Endothelial cell of umbilical vein (primary cell): ENCODE measurements at regions not wholly inside any gene's neighbourhood (a gene's known extent, or its start where the extent isn't known, plus 50 kb on each side); places are given as distances from the start of the nearest gene placed in this dataset.

Experiments used
- BruUV-seq: library from RNA; stranded (reverse); fragments of 400-500 nt; replicated peaks from 2 replicates; lab custom pipeline; 2021; lab: Mats Ljungman, UMichigan
- CTCF ChIA-PET: fragments of 300-600, 350-600 bp; sonication (Branson Sonifier 250); formaldehyde crosslinking; loops from one replicate; lab custom pipeline; 2021; ENCODE audit warnings: antibody characterized with exemption, inconsistent platforms; lab: Charles Lee
- POLR2A ChIA-PET: fragments of 300-600, 350-600 bp; sonication (Branson Sonifier 250); formaldehyde crosslinking; loops from one replicate; lab custom pipeline; 2021; ENCODE audit warnings: antibody characterized with exemption, inconsistent platforms; lab: Charles Lee
- DNase-seq: peaks from one replicate; pipeline ENCODE4 v3.0.0-alpha.2; 2011; ENCODE audit warnings: low read depth, low spot score
- FAIRE-seq: peaks from 2 replicates; lab custom pipeline; 2011; peaks lifted over from hg19 to GRCh38; lab: Jason Lieb, UNC
- H2AFZ ChIP-seq: 2 replicates; pipeline ENCODE4 v1.6.0; 2012; ENCODE audit warnings: low read depth, low read length, control low read depth, inconsistent platforms
- H3K27ac ChIP-seq: 2 replicates; pipeline ENCODE4 v1.5.1; 2011; ENCODE audit warnings: low read depth, mild to moderate bottlenecking, control low read depth, low read length, moderate library complexity; ENCODE audit not compliant: insufficient read depth
- H3K27me3 ChIP-seq, 2 experiments: 2 replicates each; pipeline versions ENCODE4 v1.6.0 to v1.6.1; 2011; ENCODE audit warnings: low read length in 2 of 2, mixed read lengths in 1 of 2; ENCODE audit not compliant: control insufficient read depth in 2 of 2, insufficient read depth in 2 of 2
- H3K36me3 ChIP-seq, 2 experiments: 2 replicates in 1 of 2; 3 replicates in 1 of 2; pipeline ENCODE4 v1.5.1; 2011; ENCODE audit warnings: low read length in 2 of 2, mild to moderate bottlenecking in 1 of 2, moderate library complexity in 1 of 2; ENCODE audit not compliant: control insufficient read depth in 2 of 2, insufficient read depth in 2 of 2; ENCODE audit errors: extremely low read depth in 1 of 2
- H3K4me1 ChIP-seq: 3 replicates; pipeline ENCODE4 v1.5.1; 2011; ENCODE audit warnings: mild to moderate bottlenecking, low read length; ENCODE audit not compliant: control insufficient read depth, insufficient read depth; ENCODE audit errors: extremely low read depth
- H3K4me2 ChIP-seq: 2 replicates; pipeline ENCODE4 v1.6.1; 2011; ENCODE audit warnings: low read length, control low read depth, mixed read lengths; ENCODE audit not compliant: insufficient read depth
- H3K4me3 ChIP-seq, 3 experiments: fragments of 200-600 bp in 1 of 3; sonication (generic), shearing (Covaris generic) in 1 of 3; replicated peaks in 1 of 3; 2 replicates each; pipeline ENCODE4 v1.5.1; 2011 to 2016; ENCODE audit warnings: control low read depth in 3 of 3, low read length in 3 of 3, mild to moderate bottlenecking in 2 of 3, inconsistent platforms in 1 of 3, low read depth in 1 of 3, moderate library complexity in 1 of 3; ENCODE audit not compliant: insufficient read depth in 1 of 3
- H3K79me2 ChIP-seq: 2 replicates; pipeline ENCODE4 v1.6.0; 2012; ENCODE audit warnings: low read length, inconsistent platforms; ENCODE audit not compliant: control insufficient read depth, insufficient read depth
- H3K9ac ChIP-seq: replicated peaks from 2 replicates; pipeline ENCODE3; 2011; ENCODE audit warnings: low read length, control low read depth; ENCODE audit not compliant: insufficient read depth; ENCODE audit errors: extremely low read depth
- H3K9me1 ChIP-seq: replicated peaks from 3 replicates; pipeline ENCODE4 v1.6.0; 2011; ENCODE audit warnings: mild to moderate bottlenecking, low read length; ENCODE audit not compliant: control insufficient read depth, insufficient read depth; ENCODE audit errors: extremely low read depth
- H3K9me3 ChIP-seq: replicated peaks from 2 replicates; pipeline ENCODE4 v1.5.1; 2012; ENCODE audit warnings: low read length, inconsistent platforms; ENCODE audit not compliant: control insufficient read depth, insufficient read depth
- H4K20me1 ChIP-seq: replicated peaks from 2 replicates; pipeline ENCODE3; 2011; ENCODE audit warnings: mild to moderate bottlenecking, low read length; ENCODE audit not compliant: control insufficient read depth, insufficient read depth; ENCODE audit errors: extremely low read depth
- EZH2 ChIP-seq: IDR thresholded peaks from 2 replicates; pipeline ENCODE4 v1.6.1; 2012; ENCODE audit warnings: borderline replicate concordance, low read depth, mild to moderate bottlenecking, moderate library complexity, low read length, inconsistent platforms; ENCODE audit not compliant: severe bottlenecking
- FOS ChIP-seq: IDR thresholded peaks from 2 replicates; pipeline ENCODE4 v1.6.1; 2011; ENCODE audit warnings: mild to moderate bottlenecking, low read length, moderate library complexity, borderline replicate concordance; ENCODE audit not compliant: insufficient read depth
- GATA2 ChIP-seq: IDR thresholded peaks from 2 replicates; pipeline ENCODE4 v1.7.0; 2011; ENCODE audit warnings: low read depth, mild to moderate bottlenecking, moderate library complexity, mixed read lengths, low read length; ENCODE audit not compliant: insufficient read length, insufficient read depth
- JUN ChIP-seq: IDR thresholded peaks from 2 replicates; pipeline ENCODE4 v1.6.1; 2011; ENCODE audit warnings: borderline replicate concordance, low read depth; ENCODE audit not compliant: insufficient read length, insufficient read depth
- MYC ChIP-seq: IDR thresholded peaks from one replicate; pipeline ENCODE4 v1.6.1; 2011; ENCODE audit warnings: mild to moderate bottlenecking, low read depth, low read length
- POLR2A ChIP-seq: IDR thresholded peaks from 2 replicates; pipeline ENCODE4 v1.6.1; 2012; ENCODE audit warnings: low read depth, mild to moderate bottlenecking, control low read depth, low read length
- POLR2AphosphoS5 ChIP-seq: IDR thresholded peaks from 2 replicates; pipeline ENCODE4 v1.6.1; 2012; ENCODE audit warnings: low read depth, mild to moderate bottlenecking, control low read depth, low read length, moderate library complexity; ENCODE audit not compliant: insufficient read depth
- dilution Hi-C: fragments of 300-500 bp; cut with MboI; formaldehyde crosslinking; loops from one replicate; pipeline ENCODE4 v1.15.0; 2019; ENCODE audit warnings: low sequenced_read_pairs; ENCODE audit not compliant: extremely low pct_ligation_motif_present
- intact Hi-C: fragments of 100-400 bp; cut with micrococcal nuclease; formaldehyde crosslinking; loops from one replicate; pipeline ENCODE4 v1.10.0; 2022
- TF ChIP-seq, protein P1 (sequence below): IDR thresholded peaks from 2 replicates; pipeline ENCODE4 v1.6.1; 2011; ENCODE audit not compliant: insufficient read depth, insufficient read length
- TF ChIP-seq, protein P2 (sequence below), 2 donors: IDR thresholded peaks; 1 replicate in 1 of 2; 2 replicates in 1 of 2; pipeline ENCODE4 v1.5.1; 2011; ENCODE audit warnings: low read length in 2 of 2, mild to moderate bottlenecking in 2 of 2, moderate library complexity in 2 of 2, control low read depth in 1 of 2, inconsistent platforms in 1 of 2, low read depth in 1 of 2; ENCODE audit not compliant: insufficient read depth in 1 of 2; ENCODE audit errors: extremely low read depth in 1 of 2

DNA sequence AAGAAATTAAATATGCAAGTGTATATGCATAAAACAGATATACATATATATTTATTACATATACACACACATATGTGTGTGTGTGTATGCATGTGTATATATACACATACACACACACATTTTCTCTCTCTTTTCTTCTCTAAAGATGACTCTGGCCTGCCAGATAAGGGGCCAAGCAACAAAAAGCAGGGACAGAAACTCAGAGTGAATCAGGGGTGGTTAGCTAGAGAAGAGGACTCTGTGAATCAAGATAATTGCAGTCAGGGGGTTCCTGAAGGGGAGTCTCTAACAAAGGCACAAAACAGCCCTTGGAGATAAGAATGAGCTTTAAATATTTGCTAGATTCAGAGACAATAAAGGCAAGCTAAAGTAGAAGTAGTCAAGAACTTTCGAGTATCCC, 650.5 kb downstream of the UTRN start:
- CTCF ChIA-PET, result interaction anchor here (0.6 kb wide), 1 partner anchor 197 kb away, joined by 3 read pairs; no protein-coding TSS in a partner anchor
- Histone ChIP-seq H3K79me2 (no peaks in the 10 kb centered on the region), H3K4me1 (no peaks in the 10 kb centered on the region), H3K4me2 (no peak overlapping the region), H3K9me3 (no peaks in the 10 kb centered on the region), H3K9me1 (no peaks in the 10 kb centered on the region), H3K27me3 (no peaks in the 10 kb centered on the region), H4K20me1 (no peaks in the 10 kb centered on the region), H2AFZ (no peak overlapping the region), H3K36me3 (no peaks in the 10 kb centered on the region), H3K4me3 (no peak overlapping the region), H3K27ac (no peak overlapping the region), H3K9ac (no peak overlapping the region)
- DNase-seq (no peak), FAIRE-seq (no peak)
- BruUV-seq, result no TSS peak
- intact Hi-C loops (loop anchor here (10.0 kb wide), 1 partner anchor 279 kb away; no protein-coding TSS in a partner anchor), dilution Hi-C loops (no loop called here)
- no peak for TF ChIP-seq FOS
- no peak for TF ChIP-seq GATA2
- no peak for TF ChIP-seq MYC
- TF ChIP-seq, protein P1, sequence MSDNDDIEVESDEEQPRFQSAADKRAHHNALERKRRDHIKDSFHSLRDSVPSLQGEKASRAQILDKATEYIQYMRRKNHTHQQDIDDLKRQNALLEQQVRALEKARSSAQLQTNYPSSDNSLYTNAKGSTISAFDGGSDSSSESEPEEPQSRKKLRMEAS, result no peak
- TF ChIP-seq, protein P2, sequence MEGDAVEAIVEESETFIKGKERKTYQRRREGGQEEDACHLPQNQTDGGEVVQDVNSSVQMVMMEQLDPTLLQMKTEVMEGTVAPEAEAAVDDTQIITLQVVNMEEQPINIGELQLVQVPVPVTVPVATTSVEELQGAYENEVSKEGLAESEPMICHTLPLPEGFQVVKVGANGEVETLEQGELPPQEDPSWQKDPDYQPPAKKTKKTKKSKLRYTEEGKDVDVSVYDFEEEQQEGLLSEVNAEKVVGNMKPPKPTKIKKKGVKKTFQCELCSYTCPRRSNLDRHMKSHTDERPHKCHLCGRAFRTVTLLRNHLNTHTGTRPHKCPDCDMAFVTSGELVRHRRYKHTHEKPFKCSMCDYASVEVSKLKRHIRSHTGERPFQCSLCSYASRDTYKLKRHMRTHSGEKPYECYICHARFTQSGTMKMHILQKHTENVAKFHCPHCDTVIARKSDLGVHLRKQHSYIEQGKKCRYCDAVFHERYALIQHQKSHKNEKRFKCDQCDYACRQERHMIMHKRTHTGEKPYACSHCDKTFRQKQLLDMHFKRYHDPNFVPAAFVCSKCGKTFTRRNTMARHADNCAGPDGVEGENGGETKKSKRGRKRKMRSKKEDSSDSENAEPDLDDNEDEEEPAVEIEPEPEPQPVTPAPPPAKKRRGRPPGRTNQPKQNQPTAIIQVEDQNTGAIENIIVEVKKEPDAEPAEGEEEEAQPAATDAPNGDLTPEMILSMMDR (IDR thresholded peaks at IDR 0.05; ENCODE audit: extremely low read depth in 1 of 2, insufficient read depth in 1 of 2, low read depth in 1 of 2, low read length in 2 of 2), result no peak
- TF ChIP-seq JUN, result no peak
- no peak for TF ChIP-seq POLR2A
- no peak for TF ChIP-seq EZH2
- no peak for TF ChIP-seq POLR2AphosphoS5
- POLR2A ChIA-PET, result no interaction called here
